HG03565 (cell line): ENCODE measurements at regions not wholly inside any gene's neighbourhood (a gene's known extent, or its start where the extent isn't known, plus 50 kb on each side); places are given as distances from the start of the nearest gene placed in this dataset.

Experiments
- ATAC-seq: cut with Tn5 transposase; IDR thresholded peaks from one replicate; pipeline ENCODE4 v1.9.1; 2021; ENCODE audit warnings: mild to moderate bottlenecking, moderate library complexity; ENCODE audit not compliant: unreplicated experiment

GRCh38 chr2:223222397-223222796, 170.4 kb downstream of the KCNE4 start:
- no peak for ATAC-seq

DNA sequence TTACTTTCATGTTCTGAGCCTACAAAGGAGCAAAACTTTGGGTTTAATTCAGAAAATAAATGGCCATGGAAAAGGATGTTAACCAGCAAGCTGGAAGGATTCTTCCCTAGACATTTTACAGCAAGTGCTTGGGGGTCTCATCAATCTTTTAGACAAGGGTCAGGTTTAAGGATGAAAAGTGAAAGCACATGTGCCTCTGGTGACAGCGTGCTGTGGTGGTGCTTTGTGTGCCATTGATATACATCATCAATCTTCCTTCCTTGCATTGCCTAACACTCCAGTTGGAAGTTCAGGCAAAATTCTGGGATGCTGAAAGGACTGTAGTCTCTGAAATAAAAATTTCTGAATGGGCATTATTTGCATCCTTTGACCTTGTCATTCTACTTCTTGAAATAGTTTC, 171.2 kb downstream of the KCNE4 start:
- ATAC-seq: no peak

- ATAC-seq: no peak
Observed at GRCh38 chr2:223225266-223225665, 173.3 kb downstream of the KCNE4 start.

DNA sequence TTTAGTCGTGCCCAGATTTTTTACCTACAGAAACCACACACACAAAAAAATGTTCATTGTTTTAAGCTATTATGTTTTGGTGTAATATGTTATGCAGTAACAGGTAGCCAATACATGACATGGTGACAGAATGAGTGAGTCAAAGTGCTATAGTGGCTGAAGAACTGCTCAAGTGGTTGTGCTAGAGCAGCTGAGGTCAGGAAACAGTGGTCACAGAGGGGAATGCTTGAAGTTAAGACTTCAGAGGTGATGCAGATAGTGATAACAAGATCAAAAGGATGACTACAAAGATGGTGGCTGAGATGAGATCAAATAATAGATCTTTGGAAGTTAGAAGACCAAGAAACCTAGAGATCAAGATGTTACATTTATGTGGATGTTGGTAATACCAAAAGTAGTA, 174.3 kb downstream of the KCNE4 start:
- ATAC-seq: no peak

GRCh38 chr2:223227338-223227737, 175.3 kb downstream of the KCNE4 start:
- ATAC-seq: no peak

- ATAC-seq: no peak
Observed at GRCh38 chr2:223228871-223229270, 176.9 kb downstream of the KCNE4 start.

- ATAC-seq: no peak
Observed at GRCh38 chr2:223230352-223230751, 178.4 kb downstream of the KCNE4 start.

GRCh38 chr2:223232285-223232684, 180.3 kb downstream of the KCNE4 start:
- ATAC-seq: no peak

- no peak for ATAC-seq
Observed at GRCh38 chr2:223232896-223233295, 180.9 kb downstream of the KCNE4 start.

- ATAC-seq: no peak
Observed at GRCh38 chr2:223235986-223236385, 184.0 kb downstream of the KCNE4 start.

GRCh38 chr2:223238301-223238700, 186.3 kb downstream of the KCNE4 start:
- ATAC-seq: no peak

- no peak for ATAC-seq
Observed at GRCh38 chr2:223243233-223243632, 191.2 kb downstream of the KCNE4 start.

GRCh38 chr2:223247136-223247535, 195.1 kb downstream of the KCNE4 start:
- ATAC-seq: no peak

DNA sequence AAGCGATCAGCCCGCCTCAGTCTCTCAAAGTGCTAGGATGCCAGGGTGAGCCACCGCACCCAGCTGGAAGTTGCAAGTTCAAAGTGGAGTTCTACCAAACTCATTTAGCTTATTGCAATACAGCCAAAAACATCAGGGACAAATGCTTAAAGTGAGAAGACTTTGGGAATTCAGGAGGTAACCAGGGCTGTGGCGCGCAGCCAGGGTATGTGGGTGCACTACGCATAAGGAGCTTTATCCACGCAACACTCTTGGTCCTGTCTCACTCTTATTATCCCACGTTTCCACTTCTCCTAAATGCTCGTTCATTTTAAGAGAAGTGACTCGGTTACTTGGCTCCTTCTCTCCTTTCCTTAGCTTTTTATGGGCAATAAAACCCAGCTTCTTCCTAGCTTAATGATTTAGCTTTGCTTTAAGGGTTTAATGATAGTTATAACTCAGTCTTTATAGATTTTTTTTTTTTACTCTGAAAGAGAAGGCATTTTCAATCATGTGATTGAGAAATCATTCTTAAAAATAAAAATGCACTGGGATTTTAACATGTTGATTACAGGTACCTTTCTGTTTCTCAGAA, 199.8 kb downstream of the KCNE4 start:
- no peak for ATAC-seq

DNA sequence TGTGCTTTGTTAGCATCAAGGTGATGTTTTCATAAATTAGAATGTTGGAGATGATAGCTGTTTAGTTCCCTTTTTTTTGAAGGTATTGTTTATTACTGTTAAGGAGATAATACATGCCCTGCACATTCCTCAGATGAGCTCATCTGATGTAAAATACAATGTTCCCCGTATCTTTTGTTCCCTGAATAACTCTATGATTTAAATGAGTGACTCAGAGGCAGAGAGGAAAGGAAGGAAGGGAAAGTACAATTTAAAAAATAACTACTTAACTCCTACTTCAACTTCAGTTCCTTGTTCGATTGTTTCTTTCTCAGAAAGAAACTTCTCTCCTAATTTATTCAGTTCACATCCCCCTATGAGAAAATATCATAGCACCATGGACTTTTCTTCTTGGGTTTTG, 208.7 kb downstream of the KCNE4 start:
- ATAC-seq: no peak

GRCh38 chr2:223262946-223263345, 211.0 kb downstream of the KCNE4 start:
- ATAC-seq: no peak

DNA sequence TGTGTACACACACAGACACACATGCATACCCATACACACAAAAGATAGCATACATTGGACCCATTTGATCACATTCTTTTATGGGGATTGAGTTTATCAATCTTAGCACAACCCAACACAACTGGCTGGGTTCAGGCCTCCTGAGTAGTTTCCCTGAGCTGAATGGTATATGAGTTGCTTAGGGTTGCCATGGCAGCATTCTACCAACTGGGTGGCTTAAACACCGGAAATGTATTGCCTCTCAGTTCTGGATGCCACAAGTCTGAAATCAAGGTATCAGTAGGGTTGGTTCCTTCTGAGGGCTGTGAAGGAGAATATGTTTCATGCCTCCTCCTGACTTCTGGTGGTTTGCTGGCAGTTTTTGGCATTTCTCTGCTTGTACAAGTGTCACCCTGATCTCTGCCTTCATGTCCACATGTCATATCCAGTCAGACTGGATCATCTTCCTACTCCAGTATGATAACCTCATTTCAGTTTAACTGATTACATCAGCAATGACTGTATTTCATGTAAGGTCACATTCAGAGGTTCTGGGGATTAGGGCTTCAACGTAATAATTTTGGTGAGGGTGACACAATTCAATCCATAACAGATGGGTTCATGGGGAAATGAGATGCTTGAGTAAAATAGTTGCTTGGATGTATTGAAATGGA, 212.7 kb downstream of the KCNE4 start:
- no peak for ATAC-seq

DNA sequence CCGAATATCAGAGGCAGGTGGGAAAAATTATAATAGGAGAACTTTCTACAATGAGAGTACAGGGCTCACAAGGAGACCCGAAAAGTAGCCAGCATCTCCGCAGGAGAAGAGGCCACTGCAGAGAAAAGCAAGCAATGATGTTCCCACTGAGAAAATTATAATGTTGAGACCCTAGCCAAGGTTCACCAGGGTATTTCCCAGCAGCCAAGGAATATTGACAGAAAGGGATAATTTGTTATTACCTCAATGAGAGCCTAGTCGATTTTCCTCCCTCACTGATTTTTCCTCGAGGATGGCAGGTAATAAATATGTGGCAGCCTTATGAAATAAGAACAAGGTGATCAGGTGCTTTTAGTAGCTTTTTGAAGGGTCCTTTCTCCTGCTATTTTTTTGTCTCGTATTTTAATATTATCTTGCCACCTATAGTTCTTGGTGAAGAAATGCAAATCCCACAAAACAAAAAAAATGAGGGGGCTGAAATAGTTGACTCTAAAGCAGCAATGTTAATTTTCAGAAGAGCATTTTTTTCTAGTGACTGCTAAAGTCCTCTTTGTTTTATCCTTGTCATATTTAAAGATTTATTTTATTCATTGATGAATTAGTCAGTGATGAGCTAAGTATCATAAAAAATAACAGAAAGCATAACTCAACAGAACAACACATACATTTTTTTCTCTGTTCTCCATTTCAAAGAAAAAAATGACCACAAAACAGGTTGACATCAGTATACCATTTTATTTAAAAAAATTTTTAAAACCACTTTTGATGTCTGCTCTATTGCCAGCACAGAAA, 215.4 kb downstream of the KCNE4 start:
- ATAC-seq: no peak

DNA sequence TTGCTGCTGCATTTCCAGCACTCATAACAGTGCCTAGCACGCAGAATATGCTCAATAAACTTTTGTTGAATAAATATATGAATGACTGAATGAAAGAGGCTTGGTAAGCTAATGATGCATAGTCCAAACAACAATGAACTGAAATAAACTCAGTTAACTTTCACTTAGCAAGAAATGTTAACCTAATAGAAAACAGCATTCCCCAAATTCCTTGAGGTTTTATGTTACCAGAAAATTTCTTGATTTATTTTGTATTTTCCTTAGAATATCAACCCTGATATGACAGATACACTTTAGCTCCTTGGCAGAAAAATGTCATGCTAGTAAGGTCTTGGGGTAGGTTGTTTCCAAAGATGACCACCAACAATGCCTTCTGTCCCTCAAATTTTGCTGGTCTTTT, 217.4 kb downstream of the KCNE4 start:
- ATAC-seq: no peak

DNA sequence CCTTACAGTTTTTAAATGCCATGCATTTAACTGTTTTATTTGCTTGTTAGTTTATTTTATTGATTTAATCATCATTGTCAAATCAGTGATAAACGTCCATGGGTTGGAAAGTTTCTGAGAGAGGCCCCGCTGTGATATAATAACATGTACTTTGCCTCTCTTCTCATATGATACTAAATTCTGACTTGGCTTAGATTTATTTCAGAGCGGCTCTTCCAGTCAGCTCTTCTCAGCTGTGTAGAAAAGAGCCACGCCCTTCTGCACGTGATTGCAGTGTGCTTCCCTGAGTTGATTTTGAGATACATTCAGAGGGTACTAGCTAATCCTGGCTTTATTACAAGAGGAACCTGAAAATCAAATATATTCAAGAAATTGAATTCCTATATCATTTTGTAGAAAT, 218.6 kb downstream of the KCNE4 start:
- ATAC-seq: no peak

GRCh38 chr2:223273995-223274394, 222.0 kb downstream of the KCNE4 start:
- ATAC-seq: no peak

DNA sequence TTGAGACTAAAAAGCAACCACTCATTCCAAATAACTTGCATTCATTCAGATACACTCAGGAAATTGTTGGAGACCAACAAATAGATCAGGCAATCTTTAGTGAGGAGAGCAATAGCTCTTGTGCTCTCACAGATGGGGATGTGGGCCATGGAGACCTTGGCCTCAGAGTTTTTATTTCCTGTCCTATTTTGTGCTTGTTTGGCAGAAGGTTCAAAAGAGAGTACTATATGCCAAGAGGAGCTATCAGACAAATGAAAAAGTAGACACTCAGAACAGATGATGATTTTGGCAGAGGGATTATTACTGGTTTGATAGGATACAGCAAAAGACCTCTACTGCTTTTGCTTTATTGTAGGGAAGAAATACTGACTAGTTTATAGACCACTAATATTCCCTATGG, 230.2 kb downstream of the KCNE4 start:
- ATAC-seq: no peak
